ENCODE measurements at regions not wholly inside any gene's neighbourhood (a gene's known extent, or its start where the extent isn't known, plus 50 kb on each side); places are given as distances from the start of the nearest gene placed in this dataset.

DNA sequence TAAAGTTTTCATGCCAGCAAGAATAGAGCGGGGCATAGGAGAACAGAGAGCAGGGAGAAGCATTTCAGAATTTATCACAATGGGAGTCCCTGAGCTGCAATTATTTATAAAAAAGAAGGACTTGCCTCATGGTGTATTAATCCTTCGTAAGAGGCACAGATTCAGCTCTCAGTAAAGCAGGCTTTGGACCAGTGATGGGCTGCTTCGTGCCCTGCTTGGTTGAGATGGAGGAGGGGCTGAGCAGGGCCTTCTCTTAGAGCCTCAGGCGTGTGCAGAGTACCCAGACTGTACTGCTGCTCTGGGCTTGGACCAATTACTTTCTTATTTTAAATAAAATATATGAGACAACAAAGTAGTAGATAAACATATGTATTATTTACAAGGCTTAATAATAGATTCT is 265.7 kb upstream of the SLC10A2 start:
- Histone ChIP-seq H3K27me3 (no peaks in the 10 kb centered on the region), H3K27ac (no peak overlapping the region), H3K4me1 (ENCODE audit: control insufficient read depth in 1 of 2, insufficient read depth in 1 of 2, low read depth in 1 of 2, low read length in 1 of 2) (no peaks in the 10 kb centered on the region), H3K9me3 (no peaks in the 10 kb centered on the region), H3K36me3 (no peaks in the 10 kb centered on the region), H3K4me3 (ENCODE audit: low read depth in 1 of 2, low read length in 1 of 2) (no peak overlapping the region)
- TF ChIP-seq, protein P1, sequence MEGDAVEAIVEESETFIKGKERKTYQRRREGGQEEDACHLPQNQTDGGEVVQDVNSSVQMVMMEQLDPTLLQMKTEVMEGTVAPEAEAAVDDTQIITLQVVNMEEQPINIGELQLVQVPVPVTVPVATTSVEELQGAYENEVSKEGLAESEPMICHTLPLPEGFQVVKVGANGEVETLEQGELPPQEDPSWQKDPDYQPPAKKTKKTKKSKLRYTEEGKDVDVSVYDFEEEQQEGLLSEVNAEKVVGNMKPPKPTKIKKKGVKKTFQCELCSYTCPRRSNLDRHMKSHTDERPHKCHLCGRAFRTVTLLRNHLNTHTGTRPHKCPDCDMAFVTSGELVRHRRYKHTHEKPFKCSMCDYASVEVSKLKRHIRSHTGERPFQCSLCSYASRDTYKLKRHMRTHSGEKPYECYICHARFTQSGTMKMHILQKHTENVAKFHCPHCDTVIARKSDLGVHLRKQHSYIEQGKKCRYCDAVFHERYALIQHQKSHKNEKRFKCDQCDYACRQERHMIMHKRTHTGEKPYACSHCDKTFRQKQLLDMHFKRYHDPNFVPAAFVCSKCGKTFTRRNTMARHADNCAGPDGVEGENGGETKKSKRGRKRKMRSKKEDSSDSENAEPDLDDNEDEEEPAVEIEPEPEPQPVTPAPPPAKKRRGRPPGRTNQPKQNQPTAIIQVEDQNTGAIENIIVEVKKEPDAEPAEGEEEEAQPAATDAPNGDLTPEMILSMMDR (IDR thresholded peaks at IDR 0.05), result no peak

DNA sequence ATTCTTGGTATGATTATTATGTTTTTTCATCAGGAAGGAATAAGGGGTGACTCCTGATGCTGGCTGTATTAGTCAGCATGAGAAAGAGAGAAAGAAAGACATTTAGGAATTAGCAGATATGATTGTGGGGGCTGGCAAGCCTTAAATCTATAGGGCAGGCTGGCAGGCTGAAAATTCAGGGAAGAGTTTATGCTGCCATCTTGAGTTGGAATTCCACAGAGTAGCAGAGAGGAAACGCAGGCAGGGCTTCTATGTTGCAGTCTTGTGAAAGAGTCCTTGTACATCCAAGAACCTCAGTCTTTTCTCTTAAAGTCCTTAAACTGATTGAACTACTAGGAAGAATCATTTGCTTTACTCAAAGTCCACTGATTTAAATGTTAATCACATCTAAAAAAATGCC is 262.7 kb upstream of the SLC10A2 start:
- no peaks in the 10 kb centered on the region for H3K36me3 ChIP-seq
- H3K4me1 ChIP-seq (ENCODE audit: control insufficient read depth in 1 of 2, insufficient read depth in 1 of 2, low read depth in 1 of 2, low read length in 1 of 2), result no peaks in the 10 kb centered on the region
- no peaks in the 10 kb centered on the region for H3K27me3 ChIP-seq
- H3K4me3 ChIP-seq (ENCODE audit: low read depth in 1 of 2, low read length in 1 of 2), result no peak overlapping the region
- TF ChIP-seq, protein P1 (IDR thresholded peaks at IDR 0.05), result no peak
- H3K27ac ChIP-seq, result no peak overlapping the region
- no peaks in the 10 kb centered on the region for H3K9me3 ChIP-seq

DNA sequence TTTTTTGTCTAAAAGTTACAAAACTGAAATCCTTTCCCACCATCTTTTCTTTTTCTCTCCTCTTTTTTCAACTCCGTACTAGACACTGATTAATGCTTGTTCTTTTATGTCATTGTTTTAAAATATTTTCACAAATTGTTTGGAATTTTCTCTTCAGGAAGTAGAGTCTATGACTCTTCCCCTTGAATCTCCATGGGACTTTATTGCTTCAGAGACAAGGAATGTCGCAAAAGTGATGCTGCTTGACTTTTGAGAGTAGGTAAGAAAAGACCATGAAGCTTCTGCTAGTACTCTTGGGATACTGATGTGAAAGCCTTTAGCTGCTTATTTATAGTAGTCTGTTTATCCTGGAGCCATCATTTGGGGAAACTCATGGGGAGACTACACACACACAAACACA is 260.1 kb upstream of the SLC10A2 start:
- H3K9me3 ChIP-seq, result no peaks in the 10 kb centered on the region
- no peaks in the 10 kb centered on the region for H3K27me3 ChIP-seq
- H3K36me3 ChIP-seq, result no peaks in the 10 kb centered on the region
- H3K27ac ChIP-seq, result no peak overlapping the region
- H3K4me3 ChIP-seq (ENCODE audit: low read depth in 1 of 2, low read length in 1 of 2), result no peak overlapping the region
- no peaks in the 10 kb centered on the region for H3K4me1 ChIP-seq (ENCODE audit: control insufficient read depth in 1 of 2, insufficient read depth in 1 of 2, low read depth in 1 of 2, low read length in 1 of 2)
- TF ChIP-seq, protein P1 (IDR thresholded peaks at IDR 0.05), result no peak

DNA sequence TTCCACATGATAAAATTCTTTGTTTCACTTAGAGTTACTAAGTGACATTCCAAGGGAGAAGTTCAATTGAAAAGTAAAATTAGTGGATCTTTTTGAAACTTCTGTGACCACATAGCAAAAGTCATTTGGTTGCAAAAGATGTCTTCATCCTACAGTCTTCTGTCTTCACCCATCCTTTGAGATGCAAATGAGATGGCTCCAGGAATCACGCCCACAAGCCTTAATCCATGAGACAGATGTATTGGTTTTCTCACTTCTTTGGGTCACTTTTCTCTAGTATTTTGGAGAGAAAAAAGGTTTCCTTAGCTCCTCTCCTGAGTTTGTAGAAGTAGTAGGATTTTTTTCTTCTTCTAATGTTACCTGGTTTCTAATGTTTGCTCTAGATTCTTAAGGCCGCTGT is 259.5 kb upstream of the SLC10A2 start:
- Histone ChIP-seq H3K27ac (no peak overlapping the region), H3K4me3 (ENCODE audit: low read depth in 1 of 2, low read length in 1 of 2) (no peak overlapping the region), H3K9me3 (no peaks in the 10 kb centered on the region), H3K36me3 (no peaks in the 10 kb centered on the region), H3K4me1 (ENCODE audit: control insufficient read depth in 1 of 2, insufficient read depth in 1 of 2, low read depth in 1 of 2, low read length in 1 of 2) (no peaks in the 10 kb centered on the region), H3K27me3 (no peaks in the 10 kb centered on the region)
- TF ChIP-seq, protein P1 (IDR thresholded peaks at IDR 0.05), result no peak

DNA sequence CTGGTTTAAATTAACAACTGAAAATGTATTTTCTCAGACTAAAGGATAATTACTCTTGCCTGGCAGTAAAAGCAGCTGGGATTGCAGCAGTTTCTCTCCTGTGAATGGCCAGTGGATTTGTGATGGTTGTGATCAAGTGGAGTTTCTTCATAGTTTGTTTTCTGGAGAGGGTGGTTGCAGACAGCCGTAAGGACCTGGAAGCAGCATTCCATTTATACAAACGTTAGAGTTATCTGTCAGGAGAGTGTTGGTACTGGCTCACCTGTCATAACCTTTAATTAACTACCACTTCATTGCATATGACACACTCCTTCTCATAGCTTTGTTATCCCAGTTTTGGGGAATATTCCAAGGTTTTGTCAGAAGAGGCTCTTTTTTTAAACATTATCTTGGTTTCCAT is 258.4 kb upstream of the SLC10A2 start:
- Histone ChIP-seq H3K4me1 (ENCODE audit: control insufficient read depth in 1 of 2, insufficient read depth in 1 of 2, low read depth in 1 of 2, low read length in 1 of 2) (no peaks in the 10 kb centered on the region), H3K9me3 (no peaks in the 10 kb centered on the region), H3K27ac (no peak overlapping the region), H3K36me3 (no peaks in the 10 kb centered on the region), H3K27me3 (no peaks in the 10 kb centered on the region), H3K4me3 (ENCODE audit: low read depth in 1 of 2, low read length in 1 of 2) (no peak overlapping the region)
- TF ChIP-seq, protein P1 (IDR thresholded peaks at IDR 0.05), result no peak

DNA sequence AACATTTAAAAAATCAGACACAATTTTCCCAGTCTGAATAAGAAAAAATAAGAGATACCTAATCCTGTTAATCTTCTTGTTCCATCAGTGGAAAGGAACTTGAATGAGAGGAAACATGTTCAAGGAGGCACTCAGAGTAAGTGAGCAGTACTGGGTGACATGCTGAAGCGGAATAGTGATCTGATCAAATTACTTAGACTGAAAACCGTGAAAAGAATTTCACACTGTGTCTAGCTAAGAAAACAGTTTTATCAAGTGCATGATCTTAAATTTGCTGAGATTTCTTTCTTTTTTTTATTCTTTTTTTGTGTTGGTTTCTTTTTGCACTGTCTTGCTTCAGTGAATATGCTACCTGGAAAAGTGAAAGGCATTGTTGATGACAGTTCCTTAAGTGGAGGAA is 249.5 kb upstream of the SLC10A2 start:
- TF ChIP-seq, protein P1 (IDR thresholded peaks at IDR 0.05), result no peak
- no peaks in the 10 kb centered on the region for H3K4me1 ChIP-seq (ENCODE audit: control insufficient read depth in 1 of 2, insufficient read depth in 1 of 2, low read depth in 1 of 2, low read length in 1 of 2)
- H3K36me3 ChIP-seq, result no peaks in the 10 kb centered on the region
- H3K4me3 ChIP-seq (ENCODE audit: low read depth in 1 of 2, low read length in 1 of 2), result no peak overlapping the region
- no peaks in the 10 kb centered on the region for H3K27me3 ChIP-seq
- H3K9me3 ChIP-seq, result no peaks in the 10 kb centered on the region
- H3K27ac ChIP-seq, result no peak overlapping the region

Data from neutrophil (primary cell).